ENCODE measurements at regions not wholly inside any gene's neighbourhood (a gene's known extent, or its start where the extent isn't known, plus 50 kb on each side); places are given as distances from the start of the nearest gene placed in this dataset.

DNA sequence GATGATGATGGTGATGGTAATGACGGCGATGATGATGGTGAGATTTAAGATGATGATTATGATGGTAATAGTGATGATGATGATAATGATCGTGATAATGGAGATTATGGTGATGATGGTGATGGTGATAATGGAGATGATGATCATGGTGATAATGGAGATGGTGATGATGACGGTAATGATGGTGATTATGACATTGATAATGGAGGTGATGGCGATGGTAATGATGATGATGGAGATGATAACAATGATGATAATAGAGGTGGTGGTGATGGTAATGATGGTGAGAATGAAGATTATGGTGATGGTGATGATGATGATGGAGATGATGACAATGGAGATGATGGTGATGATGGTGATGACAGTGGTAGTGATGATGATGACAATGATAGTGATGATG is 69.7 kb downstream of the MED10 start:
- H3K4me3 ChIP-seq (replicated peaks in 1 of 2; ENCODE audit: low read depth in 2 of 2, low read length in 2 of 2): no peak overlapping the region
- DNase-seq (ENCODE audit: low read depth in 2 of 2): no peak
- TF ChIP-seq, protein P1, sequence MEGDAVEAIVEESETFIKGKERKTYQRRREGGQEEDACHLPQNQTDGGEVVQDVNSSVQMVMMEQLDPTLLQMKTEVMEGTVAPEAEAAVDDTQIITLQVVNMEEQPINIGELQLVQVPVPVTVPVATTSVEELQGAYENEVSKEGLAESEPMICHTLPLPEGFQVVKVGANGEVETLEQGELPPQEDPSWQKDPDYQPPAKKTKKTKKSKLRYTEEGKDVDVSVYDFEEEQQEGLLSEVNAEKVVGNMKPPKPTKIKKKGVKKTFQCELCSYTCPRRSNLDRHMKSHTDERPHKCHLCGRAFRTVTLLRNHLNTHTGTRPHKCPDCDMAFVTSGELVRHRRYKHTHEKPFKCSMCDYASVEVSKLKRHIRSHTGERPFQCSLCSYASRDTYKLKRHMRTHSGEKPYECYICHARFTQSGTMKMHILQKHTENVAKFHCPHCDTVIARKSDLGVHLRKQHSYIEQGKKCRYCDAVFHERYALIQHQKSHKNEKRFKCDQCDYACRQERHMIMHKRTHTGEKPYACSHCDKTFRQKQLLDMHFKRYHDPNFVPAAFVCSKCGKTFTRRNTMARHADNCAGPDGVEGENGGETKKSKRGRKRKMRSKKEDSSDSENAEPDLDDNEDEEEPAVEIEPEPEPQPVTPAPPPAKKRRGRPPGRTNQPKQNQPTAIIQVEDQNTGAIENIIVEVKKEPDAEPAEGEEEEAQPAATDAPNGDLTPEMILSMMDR (IDR thresholded peaks at IDR 0.05; ENCODE audit: low read depth, low read length): no peak

DNA sequence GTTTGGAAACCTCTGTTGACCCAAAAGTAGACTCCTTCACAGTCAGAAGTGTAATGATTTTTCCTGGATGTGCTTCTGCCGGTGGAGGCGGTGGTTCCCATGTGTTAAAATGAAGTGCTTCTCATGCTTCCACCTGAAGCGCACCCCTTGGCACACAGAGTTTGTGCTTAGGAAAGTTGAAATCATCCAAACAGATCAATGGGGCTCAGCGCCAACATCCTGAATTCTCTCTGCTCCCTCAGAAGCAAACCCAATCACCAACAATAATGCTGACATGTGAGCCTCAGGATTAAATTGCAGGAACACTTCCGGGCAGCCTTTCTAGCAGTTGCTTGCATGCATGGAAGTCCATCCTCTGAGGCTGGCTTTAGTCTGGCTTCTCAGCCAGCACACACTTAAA is 71.0 kb downstream of the MED10 start:
- TF ChIP-seq, protein P1 (IDR thresholded peaks at IDR 0.05; ENCODE audit: low read depth, low read length): no peak
- DNase-seq (ENCODE audit: low read depth in 2 of 2): no peak
- no peak overlapping the region for H3K4me3 ChIP-seq (replicated peaks in 1 of 2; ENCODE audit: low read depth in 2 of 2, low read length in 2 of 2)

DNA sequence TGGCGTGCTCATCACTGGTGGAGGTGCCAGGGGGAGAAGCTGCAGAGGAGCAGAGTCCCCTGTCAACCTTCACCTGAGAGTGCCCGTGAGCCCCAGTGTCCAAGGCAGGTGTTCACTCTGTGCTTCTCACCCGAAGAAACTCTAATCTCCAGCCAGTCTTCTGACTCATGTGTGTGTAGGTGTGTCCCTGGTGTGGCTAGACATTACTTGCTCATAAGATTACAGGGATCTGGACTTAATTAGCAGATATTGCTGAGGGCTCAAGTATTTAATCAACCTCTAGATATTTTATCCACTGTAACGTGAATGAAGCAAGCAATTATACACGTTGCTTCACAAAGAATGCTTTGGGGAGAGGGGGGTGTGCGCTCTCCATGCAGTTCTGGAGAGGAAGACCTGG is 72.5 kb downstream of the MED10 start:
- DNase-seq (ENCODE audit: low read depth in 2 of 2): no peak
- no peak overlapping the region for H3K4me3 ChIP-seq (replicated peaks in 1 of 2; ENCODE audit: low read depth in 2 of 2, low read length in 2 of 2)
- TF ChIP-seq, protein P1 (IDR thresholded peaks at IDR 0.05; ENCODE audit: low read depth, low read length): no peak

DNA sequence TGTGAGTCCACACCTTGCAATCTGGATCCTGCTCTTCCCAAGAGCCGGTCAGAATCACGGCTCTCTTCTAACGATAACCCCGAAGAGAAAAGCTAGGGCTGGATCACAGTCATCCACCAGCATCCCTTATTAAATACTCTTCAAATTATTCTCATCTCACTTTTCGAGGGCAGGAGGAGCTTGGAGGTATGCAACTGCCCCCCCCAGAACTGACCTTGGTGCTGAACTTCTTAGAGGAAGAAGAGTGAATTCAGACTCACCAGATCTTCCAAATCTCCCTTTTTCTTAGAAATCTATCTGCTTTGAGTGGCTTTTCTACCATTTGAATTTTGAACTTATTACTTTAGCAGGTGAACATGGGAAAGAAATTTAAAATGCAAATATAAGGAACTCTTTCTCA is 75.7 kb downstream of the MED10 start:
- TF ChIP-seq, protein P1 (IDR thresholded peaks at IDR 0.05; ENCODE audit: low read depth, low read length): no peak
- H3K4me3 ChIP-seq (replicated peaks in 1 of 2; ENCODE audit: low read depth in 2 of 2, low read length in 2 of 2): no peak overlapping the region
- DNase-seq (ENCODE audit: low read depth in 2 of 2): peak in 1 of 2 donors; percentile 2

DNA sequence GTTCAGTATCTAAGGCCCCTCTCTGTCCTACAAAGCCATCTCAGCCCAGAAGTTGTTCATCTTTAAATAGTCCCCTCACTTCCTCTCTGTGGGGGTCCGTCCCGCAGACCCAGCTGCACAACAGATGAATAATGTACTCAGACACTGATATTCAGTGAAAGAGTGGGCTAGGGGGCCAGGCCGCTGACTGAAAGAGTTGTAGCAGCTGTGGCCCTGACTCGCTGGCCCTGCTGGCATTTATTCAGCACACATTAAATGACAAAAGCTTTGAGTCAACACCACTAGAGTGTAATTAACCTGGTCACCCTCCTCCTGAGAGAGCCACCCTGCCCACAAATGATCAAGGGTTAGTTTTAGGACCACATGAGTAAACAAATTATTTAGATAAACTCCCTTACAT is 76.3 kb downstream of the MED10 start:
- H3K4me3 ChIP-seq (replicated peaks in 1 of 2; ENCODE audit: low read depth in 2 of 2, low read length in 2 of 2): no peak overlapping the region
- TF ChIP-seq, protein P1 (IDR thresholded peaks at IDR 0.05; ENCODE audit: low read depth, low read length): no peak
- no peak for DNase-seq (ENCODE audit: low read depth in 2 of 2)

DNA sequence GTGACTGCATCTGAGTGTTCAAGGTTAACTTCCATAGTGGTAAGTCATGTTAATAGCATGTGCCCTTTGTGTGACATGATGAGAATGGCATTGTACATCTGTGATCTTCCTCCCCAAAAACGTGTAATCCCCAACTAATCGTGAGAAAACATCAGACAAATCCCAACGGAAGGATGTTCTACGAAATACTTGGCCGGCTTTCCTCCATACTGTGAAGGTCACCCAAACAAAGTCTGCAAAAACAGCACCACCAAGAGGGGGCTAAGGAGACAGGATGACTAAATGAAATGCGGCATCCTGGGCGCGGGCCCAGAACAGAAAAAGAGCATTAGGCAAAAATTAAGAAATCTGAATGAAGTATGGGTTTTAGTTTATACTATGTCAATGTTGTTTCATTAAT is 81.8 kb downstream of the MED10 start:
- H3K4me3 ChIP-seq (replicated peaks in 1 of 2; ENCODE audit: low read depth in 2 of 2, low read length in 2 of 2): no peak overlapping the region
- DNase-seq (ENCODE audit: low read depth in 2 of 2): no peak
- TF ChIP-seq, protein P1 (IDR thresholded peaks at IDR 0.05; ENCODE audit: low read depth, low read length): no peak

DNA sequence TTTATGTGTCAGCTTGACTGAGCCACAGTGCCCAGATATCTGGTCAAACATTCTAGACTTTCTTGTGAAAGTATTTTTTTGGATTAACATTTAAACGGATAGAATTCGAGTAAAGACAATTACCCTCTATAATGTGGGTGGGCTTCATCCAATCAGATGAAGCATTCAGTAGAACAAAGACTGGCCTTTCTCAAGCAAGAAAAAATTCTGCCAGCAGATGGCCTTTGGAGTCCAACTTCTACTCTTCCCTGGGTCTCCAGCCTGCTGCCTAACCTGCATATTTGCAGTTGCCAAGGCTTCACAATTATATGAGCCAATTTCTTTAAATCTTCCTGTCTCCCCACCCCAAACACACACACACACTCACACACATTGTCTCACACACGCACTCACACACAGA is 86.4 kb downstream of the MED10 start:
- TF ChIP-seq, protein P1 (IDR thresholded peaks at IDR 0.05; ENCODE audit: low read depth, low read length): peak; percentile 11
- no peak overlapping the region for H3K4me3 ChIP-seq (replicated peaks in 1 of 2; ENCODE audit: low read depth in 2 of 2, low read length in 2 of 2)
- DNase-seq (ENCODE audit: low read depth in 2 of 2): peak; percentile 2 to 11
